Stimulated activated CD4-positive, alpha-beta T cell treated with anti-CD3 and anti-CD28 coated beads, Interleukin-12 subunit alpha, Interleukin-12 subunit beta, amount 100 ng/mL, for 48 hours (primary cell): ENCODE measurements at regions not wholly inside any gene's neighbourhood (a gene's known extent, or its start where the extent isn't known, plus 50 kb on each side); places are given as distances from the start of the nearest gene placed in this dataset.
A peak's percentile ranks its signal among the peaks of the same experiment; 100 is the strongest.

ENCODE experiments used
- DNase-seq, 3 donors: peaks; one replicate each; pipeline ENCODE4 v3.0.0-alpha.2; 2020; ENCODE audit warnings: low read depth in 2 of 3, low spot score in 1 of 3

DNA sequence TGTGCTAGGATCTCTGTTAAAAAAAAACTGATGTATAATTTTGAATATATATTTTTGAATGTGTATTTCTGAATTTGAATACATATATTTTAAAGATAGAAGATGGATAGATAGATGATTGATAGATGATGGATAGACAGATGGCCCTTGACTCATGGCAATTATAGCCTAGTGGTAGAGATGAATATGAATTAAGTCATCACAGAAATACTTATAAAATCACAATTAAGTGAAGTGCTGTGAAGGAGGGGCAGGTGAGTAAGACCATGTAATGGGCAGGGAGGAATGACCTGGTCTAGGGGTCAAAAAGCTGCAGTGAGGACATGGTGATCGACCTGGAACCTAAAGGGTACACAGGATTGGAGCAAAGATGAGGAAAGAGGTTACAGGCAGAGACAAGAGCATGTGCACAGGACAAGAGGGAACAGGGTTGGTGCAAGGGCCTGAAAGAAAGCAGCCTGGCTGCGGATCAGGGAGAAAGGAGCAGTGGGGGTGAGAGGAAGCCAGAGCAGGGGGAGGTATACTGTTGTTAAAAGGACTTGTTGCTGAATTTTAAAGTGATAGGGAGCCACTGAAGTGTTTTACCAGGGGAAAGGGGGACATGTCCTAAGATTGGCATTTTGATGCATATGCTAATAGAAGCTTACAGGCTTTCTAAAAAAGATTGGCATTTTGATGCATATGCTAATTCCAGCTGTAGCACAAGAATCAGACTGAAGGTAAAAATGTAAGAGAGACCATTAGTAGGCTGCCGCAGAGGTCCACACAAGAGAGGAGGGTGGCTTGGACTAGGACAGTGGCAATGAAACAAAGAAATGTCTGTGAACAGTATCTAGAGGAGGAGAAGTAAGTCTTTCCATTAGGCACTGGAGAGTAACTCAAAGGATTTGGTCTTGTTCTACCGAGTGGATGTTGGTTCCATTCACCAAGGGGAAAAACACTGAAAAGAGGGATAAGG lies 527.8 kb downstream of the AGTPBP1 start:
- DNase-seq: no peak

DNA sequence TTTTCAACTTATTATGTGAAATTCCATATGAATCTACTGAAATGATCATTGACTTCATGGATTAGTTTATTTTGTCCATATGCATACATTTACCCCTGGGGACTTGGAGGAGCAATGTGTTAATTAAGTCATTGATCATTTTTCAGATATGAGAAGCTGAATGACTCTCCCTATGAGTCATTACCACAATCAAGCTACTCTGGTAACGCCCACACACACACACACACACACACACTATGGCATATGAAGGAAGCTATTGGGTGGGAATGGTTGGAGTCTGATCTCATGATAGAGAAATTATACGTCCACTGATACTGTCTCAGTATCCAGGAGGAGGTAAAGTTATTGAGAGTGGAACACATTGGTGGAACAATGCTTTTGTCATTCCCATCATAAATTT lies 528.9 kb downstream of the AGTPBP1 start:
- peak in 2 of 3 donors; percentile 1 to 4 for DNase-seq

DNA sequence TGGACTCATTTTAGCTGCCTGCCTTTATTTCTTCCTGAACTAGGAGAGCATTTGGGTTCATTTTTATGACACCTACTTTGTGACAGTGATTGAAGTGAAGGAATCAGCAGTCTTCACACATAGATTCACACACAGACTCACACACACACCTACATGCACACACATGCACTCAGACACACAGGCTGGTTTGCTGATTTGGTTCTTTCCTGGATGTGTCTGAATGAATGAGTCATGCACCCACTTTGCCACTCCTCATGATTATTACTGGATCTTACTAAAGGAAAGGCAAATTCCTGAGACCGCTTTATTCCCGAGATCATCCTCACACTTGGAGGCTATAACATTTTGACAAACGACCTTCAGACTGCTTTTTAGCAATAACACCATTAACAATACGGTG lies 529.5 kb downstream of the AGTPBP1 start:
- no peak for DNase-seq

DNA sequence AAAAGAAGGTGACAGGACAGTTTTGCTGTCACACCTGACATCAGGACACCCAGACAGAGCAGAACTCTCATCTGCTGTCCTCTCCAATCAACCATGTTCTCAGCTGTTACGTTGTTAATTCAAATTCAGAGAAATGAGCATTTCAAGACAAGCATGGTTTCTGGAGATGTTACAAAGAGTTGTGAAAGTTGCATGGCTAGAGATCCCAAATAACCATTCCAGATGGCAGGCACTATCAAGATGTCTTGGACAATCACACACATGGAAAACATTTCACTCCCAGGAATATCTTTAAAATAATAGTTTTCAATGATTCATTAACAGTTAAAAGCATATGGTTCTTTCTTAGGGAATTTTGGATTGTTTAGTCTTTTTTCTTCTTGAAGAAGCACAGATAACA lies 533.1 kb downstream of the AGTPBP1 start:
- no peak for DNase-seq

DNA sequence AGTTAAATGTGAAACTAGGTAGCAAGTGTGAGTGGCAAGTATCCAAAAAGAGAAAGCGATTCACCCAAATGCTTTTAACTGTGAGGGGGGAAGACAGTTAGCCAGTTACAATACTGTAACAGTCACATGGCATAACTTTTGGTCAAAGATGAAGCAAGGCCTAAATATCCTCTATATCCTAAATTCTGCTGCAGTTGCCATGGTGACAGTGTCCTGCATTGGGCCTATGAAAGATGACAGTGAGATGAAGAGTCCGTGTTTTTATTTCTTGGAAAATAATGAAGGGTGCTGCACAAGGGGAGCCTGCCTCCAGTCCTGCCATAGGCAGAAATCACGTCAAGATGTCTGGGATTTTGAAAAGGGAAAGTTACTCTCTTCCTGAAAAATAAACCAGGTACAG lies 534.6 kb downstream of the NTRK2 start:
- DNase-seq: no peak

DNA sequence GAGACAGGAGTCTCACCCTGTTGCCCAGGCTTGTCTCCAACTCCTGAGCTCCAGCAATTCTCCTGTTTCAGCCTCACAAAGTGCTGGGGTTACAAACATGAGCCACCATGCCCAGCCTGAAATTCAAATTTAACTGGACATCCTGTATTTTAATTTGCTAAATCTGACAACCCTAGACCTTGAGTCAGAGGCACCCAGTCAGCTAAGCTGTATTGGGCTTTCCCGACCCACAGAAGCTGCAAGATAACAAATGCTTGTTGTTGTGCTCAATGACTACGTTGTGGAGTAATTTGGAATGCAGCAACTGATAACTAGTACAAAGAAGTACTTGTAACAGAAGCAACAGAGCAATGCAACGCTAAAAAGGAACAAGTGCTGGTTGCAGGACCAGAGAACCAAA lies 533.1 kb downstream of the NTRK2 start:
- no peak for DNase-seq

DNA sequence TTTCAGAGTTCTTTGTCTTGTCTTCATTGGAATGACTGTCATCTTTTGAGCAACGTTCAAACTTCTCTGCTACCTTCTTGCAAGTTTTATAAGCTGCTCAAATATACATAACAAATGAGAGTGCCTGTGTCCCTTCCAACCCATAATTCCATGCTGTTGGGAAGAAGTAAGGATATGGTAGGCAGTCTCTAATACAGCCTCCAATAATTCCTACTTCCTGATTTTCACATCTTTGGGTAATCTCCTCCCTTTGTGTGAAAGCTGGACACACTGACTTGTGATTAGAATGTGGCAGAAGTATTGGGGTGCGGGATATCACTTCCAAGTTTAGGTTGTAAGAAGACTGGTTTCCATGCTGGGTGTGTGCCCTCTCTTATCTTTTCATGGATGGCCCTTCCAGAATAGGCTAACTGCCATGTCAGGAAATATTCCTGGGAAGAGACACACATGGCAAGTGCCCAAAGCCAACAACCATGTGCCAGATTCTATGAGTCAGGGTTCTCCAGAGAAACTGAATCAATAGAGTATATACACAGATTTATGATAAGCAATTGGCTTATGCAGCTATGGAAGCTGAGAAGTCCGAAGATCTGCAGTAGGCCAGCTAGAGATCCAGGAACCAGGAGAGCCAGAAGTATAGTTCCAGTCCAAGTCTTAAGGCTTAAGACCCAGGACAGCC lies 531.3 kb downstream of the NTRK2 start:
- DNase-seq: no peak

DNA sequence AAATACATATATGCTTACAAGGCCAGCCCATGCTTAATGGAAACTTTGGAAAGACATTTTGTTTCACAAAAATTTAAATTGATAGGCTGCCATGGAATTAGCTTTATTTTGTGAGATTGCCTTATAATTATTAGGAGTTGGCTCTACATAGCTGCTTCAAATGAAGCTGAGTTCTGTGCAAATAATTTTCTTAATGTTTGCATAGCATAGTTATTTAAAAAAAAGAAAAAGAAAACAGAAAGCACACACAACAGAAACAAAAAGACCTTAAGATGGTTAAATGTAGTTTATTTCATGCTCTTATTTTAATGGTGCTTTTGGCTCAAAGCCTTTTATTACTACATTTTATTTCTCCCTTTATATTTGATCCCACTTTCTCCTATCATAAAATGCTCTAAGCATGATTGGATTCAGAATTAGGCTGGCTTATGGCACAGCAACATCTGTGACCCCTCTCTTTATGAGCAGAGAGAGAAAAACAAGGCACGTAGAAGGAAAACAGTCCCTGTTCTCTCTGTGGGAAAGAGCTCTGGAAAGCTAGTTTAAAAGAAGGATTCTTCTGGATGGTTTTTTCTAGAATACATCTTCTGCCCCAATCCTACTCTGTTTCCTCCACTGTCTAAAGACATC lies 530.5 kb downstream of the NTRK2 start:
- no peak for DNase-seq

DNA sequence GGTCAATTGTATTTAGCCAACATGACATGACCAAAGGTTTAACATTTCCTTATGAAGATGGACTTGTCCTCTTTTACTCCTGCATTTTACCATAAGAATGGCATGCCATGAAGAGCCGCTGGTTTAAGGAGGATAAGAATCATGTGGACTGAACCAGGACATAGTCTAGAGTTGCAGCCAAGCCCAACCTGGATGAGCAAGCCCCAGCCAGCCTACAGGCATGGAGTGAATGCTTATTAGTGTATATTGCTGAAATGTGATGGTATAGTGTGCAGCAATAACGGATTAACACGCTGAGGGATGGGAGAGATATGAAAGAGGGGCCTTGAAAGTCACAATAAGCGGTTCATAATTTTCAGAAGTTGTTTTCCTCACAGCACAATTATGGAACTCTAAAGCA lies 523.2 kb downstream of the NTRK2 start:
- DNase-seq: no peak

DNA sequence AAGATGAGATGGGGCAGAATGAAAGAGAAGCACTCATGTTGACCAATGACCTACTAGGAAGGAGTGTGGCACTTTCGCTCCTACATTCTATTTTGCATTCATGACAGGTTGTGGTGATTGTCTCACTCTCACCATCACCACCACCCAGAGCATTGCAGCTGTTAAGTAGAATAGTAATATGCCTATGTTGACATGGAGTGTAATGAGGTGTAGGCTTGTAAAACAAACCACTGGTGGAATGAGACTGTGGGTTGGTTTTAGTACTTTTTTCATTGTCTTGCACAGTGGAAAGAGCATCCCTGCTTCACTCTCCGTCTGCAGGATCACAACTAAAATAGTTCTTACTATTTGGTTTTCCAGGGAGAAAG lies 516.7 kb downstream of the NTRK2 start:
- no peak for DNase-seq

DNA sequence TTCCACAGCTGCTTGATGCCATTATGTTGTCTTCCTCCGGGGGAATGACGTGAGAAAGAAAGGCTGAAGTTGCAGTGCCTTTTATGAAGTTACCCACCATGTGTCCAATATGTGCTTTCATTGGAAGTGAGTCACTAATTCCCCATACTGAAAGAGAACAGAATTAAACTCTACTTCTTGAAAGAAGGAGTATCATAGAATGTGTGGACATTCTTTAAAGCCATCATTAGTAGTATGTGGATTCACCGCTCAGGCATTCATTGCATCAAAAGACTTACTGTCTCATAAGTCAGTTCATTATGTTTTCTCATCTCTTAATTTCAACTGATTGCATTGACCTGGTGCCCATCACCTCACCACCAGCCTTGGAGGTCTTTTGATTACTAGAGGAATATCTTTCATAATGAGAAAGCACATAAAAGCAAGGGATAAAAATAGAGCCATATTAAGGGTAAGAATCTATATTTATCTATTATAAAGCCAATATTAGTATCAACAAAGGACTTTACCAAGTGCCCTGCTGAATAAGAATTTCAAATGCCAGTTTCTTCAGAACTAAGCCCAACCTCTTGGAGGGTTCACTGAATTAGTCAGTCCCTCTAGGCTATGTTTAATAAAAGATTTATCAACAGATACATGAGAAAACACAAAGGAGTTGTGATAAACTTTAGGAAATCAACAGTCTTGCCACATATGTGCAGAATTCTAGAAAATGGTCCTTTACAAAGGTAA lies 516.1 kb downstream of the NTRK2 start:
- DNase-seq: no peak

DNA sequence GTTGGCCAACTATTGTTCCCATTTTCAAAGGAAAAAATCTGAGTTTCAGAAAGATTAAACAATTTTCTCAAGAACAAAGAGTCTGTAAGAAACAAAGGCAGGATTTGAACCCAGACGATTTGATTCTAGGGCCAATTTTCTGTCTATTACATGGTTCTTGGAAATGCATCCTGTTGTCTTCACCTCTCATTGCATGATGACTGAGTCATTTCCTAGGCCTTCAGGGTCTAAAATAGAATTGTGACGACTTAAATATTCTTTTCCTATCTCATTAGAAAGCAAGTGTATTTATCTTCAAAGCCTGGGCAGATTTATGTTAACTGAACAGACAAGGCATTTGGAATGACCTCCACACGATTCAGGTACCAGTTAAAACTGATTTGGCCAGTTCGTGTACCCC lies 512.9 kb downstream of the NTRK2 start:
- no peak for DNase-seq

DNA sequence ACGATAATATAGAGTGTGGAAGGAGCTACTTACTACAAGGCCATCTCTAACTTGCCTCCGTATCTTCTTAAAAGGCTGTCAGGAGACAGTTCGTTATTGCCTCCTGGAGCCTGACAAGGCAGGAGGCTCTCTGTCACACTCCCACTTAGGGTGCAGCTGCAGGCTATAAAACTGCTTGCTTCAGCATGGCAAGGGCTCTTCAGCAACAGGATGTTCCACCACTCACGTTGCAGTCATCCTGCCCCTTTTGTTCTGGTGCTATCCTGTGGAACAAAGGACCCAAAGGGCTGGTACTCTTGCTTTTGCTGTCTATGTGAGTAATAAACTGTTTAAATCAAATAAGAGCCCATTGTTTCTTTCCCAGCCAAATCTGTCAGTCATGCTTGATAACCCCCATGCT lies 508.9 kb downstream of the NTRK2 start:
- no peak for DNase-seq

DNA sequence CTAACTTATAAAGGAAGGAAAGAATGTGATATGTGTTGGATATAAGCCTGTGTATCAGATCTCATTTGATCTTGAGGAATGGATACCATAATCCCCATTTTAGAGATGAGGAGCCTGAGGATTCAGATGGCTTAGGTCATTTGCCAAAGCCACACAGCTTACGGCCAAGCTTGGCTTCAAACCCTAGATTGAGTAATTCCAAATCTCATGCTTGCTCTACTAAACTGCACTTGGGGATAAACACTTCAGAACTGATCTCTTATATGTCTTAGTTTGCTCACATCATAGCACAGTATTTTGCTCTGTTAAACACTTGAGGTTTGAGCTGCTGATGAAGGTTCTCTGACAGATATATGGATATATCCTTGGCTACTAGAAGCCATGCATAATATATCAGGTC lies 504.4 kb downstream of the NTRK2 start:
- no peak for DNase-seq

DNA sequence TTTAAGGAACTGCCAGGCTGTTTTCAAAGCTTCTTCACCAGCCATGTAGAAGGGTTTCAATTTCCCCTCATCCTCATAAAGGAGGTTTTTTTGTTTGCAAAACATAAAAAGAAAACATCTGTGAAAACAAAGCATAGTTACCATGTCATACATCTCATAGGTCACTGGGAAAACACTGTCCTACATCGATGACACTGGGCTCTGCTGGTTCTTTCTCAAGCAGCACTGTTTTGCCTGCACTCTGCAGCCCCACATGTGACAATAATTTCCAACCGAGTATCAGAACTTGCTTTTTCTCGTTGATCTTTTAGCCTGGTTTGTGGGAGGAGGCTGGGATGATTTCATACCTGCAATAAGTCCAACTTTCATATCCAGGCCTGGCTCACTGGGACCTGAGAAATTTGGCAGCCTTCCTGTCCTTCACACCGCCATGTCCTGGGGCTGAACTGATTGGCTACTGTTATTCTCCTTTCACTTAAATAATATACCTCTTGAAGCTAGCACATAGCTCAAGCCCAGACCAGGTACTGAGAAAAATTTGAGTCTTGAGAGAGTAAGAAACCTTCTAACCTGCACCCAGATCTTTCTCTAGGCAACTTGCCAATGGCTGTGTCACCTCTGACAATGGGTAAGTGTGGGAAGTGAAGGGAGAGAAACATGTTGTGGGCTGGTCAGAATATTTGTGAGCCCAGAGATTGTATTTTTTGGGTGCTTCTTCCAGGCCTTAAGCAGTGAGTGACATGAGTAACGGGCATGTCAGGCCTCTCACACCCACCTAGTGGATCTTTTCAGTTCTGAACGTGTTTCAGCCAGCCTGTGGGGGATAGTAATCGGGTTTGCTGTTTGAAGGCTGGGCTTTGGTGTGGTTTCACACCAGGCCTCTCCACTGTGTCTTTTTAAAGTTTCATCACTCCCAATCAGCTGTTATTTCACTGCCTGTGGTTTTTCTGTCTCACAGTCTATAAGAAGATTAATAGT lies 502.8 kb downstream of the NTRK2 start:
- no peak for DNase-seq

DNA sequence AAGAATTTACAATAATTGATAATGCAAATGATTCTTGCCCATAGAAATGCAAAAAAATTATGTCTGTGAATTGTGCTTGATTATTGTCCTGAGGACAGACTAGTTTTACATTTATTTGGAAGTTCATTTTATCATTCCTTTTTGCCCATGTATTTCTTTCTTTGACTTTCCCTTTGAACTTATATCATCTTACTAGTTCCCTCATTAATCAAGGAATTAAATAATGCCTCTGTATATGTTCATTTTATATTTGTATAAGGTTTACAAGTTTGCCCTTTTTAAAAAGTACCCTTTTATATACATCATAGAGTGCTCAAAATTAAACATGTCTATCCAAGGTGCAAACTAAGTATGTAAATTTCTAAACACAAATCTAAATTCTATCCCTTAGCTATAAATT lies 501.6 kb downstream of the NTRK2 start:
- no peak for DNase-seq

DNA sequence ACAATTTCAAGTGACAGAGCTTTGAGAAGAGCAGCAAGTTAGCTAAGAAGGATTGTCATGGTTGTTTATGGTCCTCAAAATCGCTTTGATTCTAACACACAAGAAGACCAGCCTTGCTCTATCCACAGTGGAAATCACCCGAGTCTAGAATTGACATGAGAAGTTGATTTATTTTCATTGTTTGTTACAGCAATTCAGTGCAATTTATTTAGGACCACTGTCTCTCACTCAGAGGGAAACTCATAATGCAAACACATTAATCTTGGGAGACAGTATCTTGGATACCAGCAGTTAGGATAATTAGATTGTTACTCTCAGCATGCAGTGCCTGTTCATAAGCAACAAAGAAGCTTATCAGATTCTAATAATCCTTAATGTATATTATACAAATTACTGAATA lies 498.9 kb downstream of the NTRK2 start:
- DNase-seq: no peak

DNA sequence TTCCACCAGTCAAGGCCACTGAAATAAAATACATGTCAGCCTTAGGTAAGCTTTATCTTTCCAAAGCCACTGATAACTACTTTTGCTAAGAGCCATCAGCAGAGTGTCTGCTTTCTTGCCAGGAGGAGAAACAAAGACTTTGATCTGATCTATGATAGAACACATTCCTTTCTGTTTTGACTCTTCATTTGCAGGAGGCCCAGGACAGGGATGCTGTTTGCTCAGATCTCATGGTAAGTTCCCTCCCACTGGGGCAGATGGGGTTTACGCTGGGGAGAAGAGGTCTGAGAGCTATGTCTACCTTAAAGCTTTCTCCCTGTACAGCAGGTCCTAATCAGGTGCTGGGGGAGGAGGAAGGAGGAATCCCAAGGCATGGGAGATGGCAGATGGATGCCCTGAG lies 497.6 kb downstream of the NTRK2 start:
- DNase-seq: no peak

DNA sequence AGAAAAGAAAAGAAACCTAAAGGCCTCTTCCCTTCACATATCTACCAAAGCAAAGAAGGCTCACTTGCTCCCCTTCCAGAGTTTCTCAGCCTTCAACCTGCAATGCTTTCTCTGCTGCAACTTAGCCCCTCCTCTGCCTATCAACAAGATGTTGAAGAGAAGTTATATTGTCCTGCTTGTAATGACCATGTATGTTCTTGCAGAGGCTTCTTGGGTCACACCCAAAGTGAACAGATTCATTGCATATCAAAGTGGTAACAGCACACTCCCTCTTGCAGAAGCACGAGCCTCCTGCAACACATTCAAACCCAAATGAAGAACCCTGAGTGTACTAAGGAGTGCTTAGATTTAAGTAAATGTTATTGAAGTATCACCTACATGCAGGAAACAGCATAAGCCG lies 494.3 kb downstream of the NTRK2 start:
- DNase-seq: no peak

DNA sequence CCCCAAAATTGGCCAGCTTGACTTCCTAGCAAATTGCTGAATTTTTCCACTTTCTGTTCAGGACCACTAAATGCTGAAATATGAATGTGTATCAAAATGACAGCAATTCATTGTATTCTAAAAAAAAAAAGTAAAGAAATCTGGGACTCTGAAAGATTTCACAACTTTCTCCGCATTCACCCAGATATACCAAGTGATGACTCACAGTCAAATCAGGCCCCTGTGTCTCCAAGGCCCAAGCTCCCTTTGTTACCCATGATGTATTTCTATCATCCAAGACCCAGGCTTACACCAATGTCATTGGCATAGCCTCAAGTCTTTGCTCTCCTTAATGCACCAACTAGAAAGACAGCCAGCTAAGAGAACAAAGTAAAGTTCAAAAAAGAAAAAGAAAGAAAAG lies 493.9 kb downstream of the NTRK2 start:
- DNase-seq: no peak
